ENCODE measurements at regions not wholly inside any gene's neighbourhood (a gene's known extent, or its start where the extent isn't known, plus 50 kb on each side); places are given as distances from the start of the nearest gene placed in this dataset.
"Not testable (repeated sequence)": the region's sequence is repeated elsewhere in the genome, so short reads cannot be mapped to it uniquely, and the experiment has no call there.

DNA sequence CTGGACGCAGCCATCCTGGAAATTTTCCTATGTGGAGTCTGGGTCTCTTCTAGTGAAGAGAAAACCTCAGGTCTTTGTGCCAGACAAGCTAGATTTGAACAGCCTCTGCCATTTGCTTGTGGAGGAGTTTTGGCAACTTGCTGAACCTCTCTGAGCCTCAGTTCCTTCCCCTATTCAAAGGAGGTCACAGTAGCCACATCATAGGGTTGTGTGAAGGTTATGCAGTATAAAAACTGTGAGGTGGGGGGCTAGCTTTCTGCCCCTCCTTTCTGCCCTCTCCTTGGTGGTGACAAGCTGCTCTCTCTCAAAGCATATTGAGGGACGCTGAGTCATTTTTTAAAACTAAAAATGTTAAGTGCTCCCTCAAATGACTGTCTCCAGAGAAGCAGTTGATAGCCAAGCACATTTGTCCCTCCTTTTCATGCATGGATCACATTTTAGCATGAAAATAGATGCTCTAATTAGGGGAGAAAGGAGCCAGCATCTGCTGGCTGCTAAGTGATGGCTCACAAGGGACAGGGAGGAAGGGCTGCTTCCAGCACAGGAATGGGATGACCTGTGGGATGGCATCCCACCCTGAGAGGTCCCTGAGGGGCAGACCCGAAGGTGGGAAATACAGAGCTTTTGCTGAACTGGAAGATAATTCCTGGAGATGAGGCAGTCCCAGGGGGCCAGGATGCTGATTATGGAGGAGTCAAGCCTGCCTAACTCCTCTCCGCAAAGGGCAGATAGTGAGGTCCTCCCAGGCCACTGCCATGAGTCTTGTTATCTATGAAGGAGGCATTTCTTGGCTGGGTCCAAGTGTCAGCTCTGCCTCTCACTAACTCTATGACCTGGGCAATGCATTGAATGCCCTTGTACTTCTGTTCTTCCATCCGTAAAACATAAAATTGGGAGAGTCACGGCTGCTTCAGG, 218.8 kb downstream of the RAB11FIP4 start:
- DNase-seq: no peak

- DNase-seq: peak; percentile 11 to 44
Observed at GRCh38 chr17:31609331-31609730, 217.9 kb downstream of the RAB11FIP4 start.

- no peak for DNase-seq
Observed at GRCh38 chr17:31608659-31609254, 217.3 kb downstream of the RAB11FIP4 start.

- DNase-seq: no peak
Observed at GRCh38 chr17:31605761-31606160, 214.3 kb downstream of the RAB11FIP4 start.

DNA sequence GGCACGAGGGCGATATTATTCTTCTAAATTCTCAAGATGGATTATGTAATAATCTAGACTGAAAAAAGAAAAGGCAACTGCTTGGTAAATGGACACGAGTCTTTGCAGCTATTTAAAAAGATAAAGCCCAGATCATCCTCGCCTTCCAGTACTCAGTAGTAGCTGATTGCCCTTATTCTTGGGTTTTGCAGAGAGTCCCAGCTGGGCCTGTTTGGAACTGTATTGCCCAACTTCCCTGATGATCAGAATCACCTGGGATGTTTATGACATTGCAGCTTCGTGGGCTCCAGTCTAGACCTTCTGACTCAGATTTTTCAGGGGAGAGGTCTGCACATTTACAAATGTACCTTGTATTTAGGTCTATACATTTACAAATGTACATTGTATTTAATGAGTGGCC, 213.5 kb downstream of the RAB11FIP4 start:
- DNase-seq: no peak

GRCh38 chr17:31600144-31600543, 208.7 kb downstream of the RAB11FIP4 start:
- DNase-seq: not testable (repeated sequence)

GRCh38 chr17:31598921-31599571, 207.6 kb downstream of the RAB11FIP4 start:
- no peak for DNase-seq

DNA sequence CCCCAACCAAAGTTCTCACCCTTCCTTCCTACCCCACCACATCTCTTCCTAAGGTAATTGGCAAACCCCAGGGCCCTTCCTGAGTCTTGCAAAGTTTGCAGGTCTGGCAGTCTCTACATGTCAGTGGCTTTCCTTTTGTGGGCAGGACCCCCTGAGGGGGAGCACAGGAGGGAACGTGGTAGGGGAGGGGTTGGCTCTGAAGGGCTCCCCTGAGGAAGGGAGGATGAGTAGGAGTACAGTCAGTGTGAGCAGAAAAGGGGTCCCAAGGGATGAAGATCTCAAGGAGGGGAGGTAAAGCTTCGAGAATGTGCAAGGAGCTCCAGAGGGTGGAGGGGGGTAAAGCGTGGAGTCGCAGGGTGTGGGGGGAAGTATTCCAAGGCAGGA, 206.9 kb downstream of the RAB11FIP4 start:
- DNase-seq: no peak

GRCh38 chr17:31597646-31598398, 206.3 kb downstream of the RAB11FIP4 start:
- DNase-seq: no peak

DNA sequence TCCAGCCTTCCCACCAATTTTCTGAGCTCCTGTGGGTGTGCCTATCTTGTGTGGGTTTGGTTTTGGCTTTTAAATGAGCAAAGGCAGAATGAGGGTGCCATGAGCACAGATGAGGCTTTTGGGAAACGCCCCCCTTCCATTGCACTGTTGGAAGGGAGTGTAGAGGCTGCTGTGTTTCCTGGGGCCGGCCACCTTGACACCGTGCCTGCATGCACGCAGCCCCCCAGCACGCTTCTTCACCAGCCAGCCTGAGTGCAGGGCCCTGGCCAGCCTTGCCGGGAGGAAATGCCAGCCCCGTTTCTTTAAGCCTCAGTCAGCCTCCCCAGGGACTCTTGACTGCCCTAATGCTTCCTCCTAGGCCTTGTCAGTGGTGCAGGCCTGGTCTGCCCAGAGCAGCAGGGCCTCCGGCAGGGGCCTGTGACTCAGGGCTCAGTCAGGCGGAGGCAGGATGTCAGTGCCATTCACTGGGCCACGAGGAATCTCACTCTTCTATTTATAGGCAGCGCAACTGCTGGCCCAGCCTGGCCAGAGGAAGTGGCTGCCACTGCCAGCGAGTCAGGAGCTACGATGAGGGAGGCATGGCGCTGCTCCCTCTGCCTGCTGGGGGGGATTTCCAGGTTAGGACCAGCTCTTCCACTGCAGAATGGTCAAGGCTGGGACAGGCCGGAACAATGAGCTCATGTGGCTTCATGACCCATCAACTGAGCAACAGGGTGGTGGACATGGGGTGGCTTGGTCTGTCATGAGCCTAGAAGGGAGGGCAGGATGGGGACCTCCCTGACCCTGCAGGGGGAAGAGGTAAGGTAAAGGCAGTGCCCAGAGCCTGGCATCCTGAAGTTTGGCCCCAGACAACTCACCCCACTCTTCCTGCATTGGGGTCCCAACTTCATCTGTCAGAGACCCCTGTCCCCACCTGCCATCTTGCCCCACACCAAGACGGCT, 205.2 kb downstream of the RAB11FIP4 start:
- peak in 1 of 2 experiments; percentile 46 for DNase-seq

GRCh38 chr17:31595666-31596381, 204.3 kb downstream of the RAB11FIP4 start:
- no peak for DNase-seq

- no peak for DNase-seq
Observed at GRCh38 chr17:31595076-31595475, 203.6 kb downstream of the RAB11FIP4 start.

GRCh38 chr17:31594416-31594815, 202.9 kb downstream of the RAB11FIP4 start:
- no peak for DNase-seq

DNA sequence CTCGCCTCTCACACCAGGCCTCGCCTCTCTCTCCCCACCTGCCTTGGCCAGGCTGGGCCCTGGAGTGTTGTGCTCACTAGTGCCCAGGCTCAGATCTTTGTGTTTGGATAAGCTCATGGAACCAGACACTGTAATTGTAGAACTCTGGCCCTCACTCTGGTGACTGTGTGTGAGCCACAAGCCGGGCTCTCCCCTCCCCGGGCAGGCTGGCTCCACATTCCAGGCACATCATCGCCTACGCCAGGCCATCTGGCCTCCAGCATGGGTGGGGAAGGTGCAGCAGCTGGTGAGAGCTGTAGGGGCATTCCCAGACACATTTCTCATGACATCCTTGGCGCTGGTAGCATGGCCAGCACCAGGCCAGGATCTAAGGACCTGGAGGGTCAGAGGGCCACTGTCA, 202.3 kb downstream of the RAB11FIP4 start:
- peak; percentile 80 to 94 for DNase-seq

DNA sequence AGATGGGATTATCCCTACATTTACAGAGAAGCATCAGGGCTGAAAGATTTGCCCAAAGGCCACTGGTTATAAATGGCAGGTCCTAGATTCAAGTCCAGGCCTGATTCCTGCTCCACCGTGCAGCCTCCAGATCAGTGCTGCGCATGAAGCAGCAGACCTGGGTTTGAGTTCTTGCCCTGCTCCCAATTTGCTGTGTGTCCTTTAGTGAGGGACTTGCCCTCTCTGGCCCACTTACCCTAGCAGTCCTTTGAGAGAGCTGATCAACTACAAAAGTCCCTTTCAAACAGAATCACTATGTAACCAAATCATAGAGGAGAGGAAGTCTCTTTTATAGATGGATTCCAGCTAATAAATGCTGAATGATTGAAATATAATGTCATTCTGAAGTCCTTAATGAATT, 200.4 kb downstream of the RAB11FIP4 start:
- DNase-seq: no peak

- DNase-seq: no peak
Observed at GRCh38 chr17:31588512-31588911, 197.0 kb downstream of the RAB11FIP4 start.

DNA sequence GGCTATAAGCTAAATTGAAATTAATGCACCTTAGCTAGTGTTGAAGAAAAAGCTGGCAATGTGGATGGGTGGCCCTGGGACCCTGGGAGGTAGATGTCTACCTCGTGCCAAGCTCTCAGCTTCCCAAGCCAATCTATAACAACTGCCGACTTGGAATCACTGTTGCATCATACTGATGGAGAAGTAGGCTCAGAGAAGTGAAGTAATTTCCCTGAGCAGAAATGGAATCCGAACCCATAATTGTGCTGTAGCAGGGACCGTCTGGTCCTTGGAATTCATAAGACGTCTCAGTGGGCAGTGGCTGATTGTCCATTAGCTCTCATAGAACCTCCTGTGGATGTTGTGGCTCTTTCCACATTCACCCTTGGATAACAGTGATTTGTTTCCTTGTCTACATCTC, 196.6 kb downstream of the RAB11FIP4 start:
- DNase-seq: no peak

Measured in NCI-H524 (cell line).